Gastrocnemius medialis (tissue), 4 donors: ENCODE measurements at regions not wholly inside any gene's neighbourhood (a gene's known extent, or its start where the extent isn't known, plus 50 kb on each side); places are given as distances from the start of the nearest gene placed in this dataset.

ENCODE experiments used
- POLR2A ChIP-seq, 2 donors: fragments of 450-650 bp; IDR thresholded peaks; one replicate each; pipeline ENCODE4 v1.6.1; 2017; ENCODE audit warnings: antibody characterized with exemption in 2 of 2, mild to moderate bottlenecking in 2 of 2, moderate library complexity in 2 of 2
- TF ChIP-seq, protein P1 (sequence below), 5 experiments: fragments of 450-650 bp in 3 of 5; fragments of 200-600 bp in 2 of 5; sonication (generic) in 2 of 5; IDR thresholded peaks in 4 of 5; conservative IDR thresholded peaks in 1 of 5; 1 replicate in 4 of 5; 2 replicates in 1 of 5; pipeline ENCODE4 v1.5.1; 2016 to 2019; ENCODE audit warnings: antibody characterized with exemption in 5 of 5, mild to moderate bottlenecking in 3 of 5, moderate library complexity in 3 of 5

DNA sequence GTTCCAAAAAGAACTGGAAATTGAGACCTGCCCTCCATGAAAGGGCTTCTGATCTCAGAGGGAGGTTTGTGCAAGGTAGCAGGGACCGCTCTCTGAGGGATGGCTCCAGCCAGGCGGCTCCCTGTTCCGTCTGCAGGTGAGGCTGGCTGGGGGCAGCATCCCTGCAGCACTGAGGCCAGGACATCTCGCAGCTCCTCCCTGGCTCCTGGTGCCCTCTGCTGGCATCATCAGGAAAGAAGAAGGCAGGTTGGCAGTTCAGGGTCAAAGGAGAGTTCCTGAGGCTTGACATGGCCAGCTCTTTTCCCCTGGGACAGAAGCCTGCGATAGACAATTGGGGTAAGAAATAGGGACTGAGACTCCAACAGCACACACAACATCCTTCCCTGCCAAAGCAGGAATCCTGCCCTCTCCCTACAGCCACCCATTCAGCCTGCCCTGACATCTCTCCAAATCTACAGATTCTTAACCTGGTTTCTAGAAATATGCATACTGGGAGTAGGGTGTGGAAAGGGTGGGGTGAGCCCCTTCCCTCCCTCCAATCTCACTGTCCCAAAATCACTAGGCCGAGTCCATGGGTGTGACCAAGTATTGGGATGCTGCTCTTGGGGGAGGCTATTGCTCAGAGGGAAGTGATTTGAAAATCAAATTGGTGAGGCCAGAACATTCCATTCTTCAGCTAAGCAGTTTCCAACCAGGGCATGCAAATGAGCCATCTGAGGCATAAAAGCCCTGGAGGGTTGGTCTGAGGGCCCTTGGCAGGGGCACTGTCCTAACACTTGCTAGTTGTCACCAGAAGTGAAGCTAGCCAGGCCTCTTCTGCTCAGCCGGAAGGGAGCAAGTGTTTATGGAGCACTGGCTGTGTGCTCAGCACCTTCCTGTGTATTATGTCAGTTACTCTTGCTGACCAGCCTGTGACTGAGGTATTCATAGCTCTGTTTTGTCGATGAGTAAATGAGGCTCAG is 185.4 kb downstream of the TFCP2L1 start:
- TF ChIP-seq, protein P1, sequence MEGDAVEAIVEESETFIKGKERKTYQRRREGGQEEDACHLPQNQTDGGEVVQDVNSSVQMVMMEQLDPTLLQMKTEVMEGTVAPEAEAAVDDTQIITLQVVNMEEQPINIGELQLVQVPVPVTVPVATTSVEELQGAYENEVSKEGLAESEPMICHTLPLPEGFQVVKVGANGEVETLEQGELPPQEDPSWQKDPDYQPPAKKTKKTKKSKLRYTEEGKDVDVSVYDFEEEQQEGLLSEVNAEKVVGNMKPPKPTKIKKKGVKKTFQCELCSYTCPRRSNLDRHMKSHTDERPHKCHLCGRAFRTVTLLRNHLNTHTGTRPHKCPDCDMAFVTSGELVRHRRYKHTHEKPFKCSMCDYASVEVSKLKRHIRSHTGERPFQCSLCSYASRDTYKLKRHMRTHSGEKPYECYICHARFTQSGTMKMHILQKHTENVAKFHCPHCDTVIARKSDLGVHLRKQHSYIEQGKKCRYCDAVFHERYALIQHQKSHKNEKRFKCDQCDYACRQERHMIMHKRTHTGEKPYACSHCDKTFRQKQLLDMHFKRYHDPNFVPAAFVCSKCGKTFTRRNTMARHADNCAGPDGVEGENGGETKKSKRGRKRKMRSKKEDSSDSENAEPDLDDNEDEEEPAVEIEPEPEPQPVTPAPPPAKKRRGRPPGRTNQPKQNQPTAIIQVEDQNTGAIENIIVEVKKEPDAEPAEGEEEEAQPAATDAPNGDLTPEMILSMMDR (IDR thresholded peaks at IDR 0.05 in 4 of 5, conservative IDR thresholded peaks at IDR 0.05 in 1 of 5): no peak
- no peak for TF ChIP-seq POLR2A (IDR thresholded peaks at IDR 0.05)
